K562 (cell line): ENCODE measurements at regions not wholly inside any gene's neighbourhood (a gene's known extent, or its start where the extent isn't known, plus 50 kb on each side); places are given as distances from the start of the nearest gene placed in this dataset.

Experiments used
- GABPA ChIP-seq: fragments of 200-800 bp; sonication (Bioruptor generic); conservative IDR thresholded peaks from 2 replicates; pipeline ENCODE4 v1.6.1; 2016; ENCODE audit warnings: low read depth, missing genetic modification characterization, missing compliant biosample characterization
- HDAC3 ChIP-seq: fragments of 450-650 bp; IDR thresholded peaks from 2 replicates; pipeline ENCODE4 v1.6.1; 2018; ENCODE audit warnings: borderline replicate concordance, mild to moderate bottlenecking, moderate library complexity; ENCODE audit not compliant: partially characterized antibody
- HEY1 ChIP-seq: fragments of 250-450 bp; sonication (Bioruptor Pico); IDR thresholded peaks from 2 replicates; pipeline ENCODE4 v1.5.0; 2020; ENCODE audit warnings: mild to moderate bottlenecking, moderate library complexity, borderline replicate concordance
- TRIM24 ChIP-seq, 2 experiments: fragments of 450-650 bp; IDR thresholded peaks; 2 replicates each; pipeline ENCODE4 v1.6.1; 2016
- ZFPM2 ChIP-seq: fragments of 250-450 bp; sonication (Bioruptor Pico); IDR thresholded peaks from 2 replicates; pipeline ENCODE4 v1.5.1; 2022; ENCODE audit warnings: mild to moderate bottlenecking
- ZNF609 ChIP-seq: sonication (generic); formaldehyde crosslinking; IDR thresholded peaks from 2 replicates; pipeline ENCODE4 v1.8.1; 2023; ENCODE audit warnings: missing genetic modification reagents, mild to moderate bottlenecking, borderline replicate concordance
- ZNF766 ChIP-seq: fragments of 200-800 bp; sonication (Bioruptor generic); conservative IDR thresholded peaks from 2 replicates; pipeline ENCODE4 v1.6.1; 2016; ENCODE audit warnings: missing genetic modification characterization, missing compliant biosample characterization
- ZNF780A ChIP-seq: fragments of 250-450 bp; sonication (Bioruptor Pico); IDR thresholded peaks from 2 replicates; pipeline ENCODE4 v1.5.0; 2021; ENCODE audit warnings: mild to moderate bottlenecking
- TF ChIP-seq, protein P1 (sequence below): fragments of 200-600 bp; sonication (generic); IDR thresholded peaks from one replicate; pipeline ENCODE4 v1.6.1; 2012; ENCODE audit warnings: mild to moderate bottlenecking, low read depth, low read length, inconsistent platforms

GRCh38 chr5:161778796-161779195 is 69.1 kb upstream of the GABRA1 start (continued):
- TF ChIP-seq, protein P1, sequence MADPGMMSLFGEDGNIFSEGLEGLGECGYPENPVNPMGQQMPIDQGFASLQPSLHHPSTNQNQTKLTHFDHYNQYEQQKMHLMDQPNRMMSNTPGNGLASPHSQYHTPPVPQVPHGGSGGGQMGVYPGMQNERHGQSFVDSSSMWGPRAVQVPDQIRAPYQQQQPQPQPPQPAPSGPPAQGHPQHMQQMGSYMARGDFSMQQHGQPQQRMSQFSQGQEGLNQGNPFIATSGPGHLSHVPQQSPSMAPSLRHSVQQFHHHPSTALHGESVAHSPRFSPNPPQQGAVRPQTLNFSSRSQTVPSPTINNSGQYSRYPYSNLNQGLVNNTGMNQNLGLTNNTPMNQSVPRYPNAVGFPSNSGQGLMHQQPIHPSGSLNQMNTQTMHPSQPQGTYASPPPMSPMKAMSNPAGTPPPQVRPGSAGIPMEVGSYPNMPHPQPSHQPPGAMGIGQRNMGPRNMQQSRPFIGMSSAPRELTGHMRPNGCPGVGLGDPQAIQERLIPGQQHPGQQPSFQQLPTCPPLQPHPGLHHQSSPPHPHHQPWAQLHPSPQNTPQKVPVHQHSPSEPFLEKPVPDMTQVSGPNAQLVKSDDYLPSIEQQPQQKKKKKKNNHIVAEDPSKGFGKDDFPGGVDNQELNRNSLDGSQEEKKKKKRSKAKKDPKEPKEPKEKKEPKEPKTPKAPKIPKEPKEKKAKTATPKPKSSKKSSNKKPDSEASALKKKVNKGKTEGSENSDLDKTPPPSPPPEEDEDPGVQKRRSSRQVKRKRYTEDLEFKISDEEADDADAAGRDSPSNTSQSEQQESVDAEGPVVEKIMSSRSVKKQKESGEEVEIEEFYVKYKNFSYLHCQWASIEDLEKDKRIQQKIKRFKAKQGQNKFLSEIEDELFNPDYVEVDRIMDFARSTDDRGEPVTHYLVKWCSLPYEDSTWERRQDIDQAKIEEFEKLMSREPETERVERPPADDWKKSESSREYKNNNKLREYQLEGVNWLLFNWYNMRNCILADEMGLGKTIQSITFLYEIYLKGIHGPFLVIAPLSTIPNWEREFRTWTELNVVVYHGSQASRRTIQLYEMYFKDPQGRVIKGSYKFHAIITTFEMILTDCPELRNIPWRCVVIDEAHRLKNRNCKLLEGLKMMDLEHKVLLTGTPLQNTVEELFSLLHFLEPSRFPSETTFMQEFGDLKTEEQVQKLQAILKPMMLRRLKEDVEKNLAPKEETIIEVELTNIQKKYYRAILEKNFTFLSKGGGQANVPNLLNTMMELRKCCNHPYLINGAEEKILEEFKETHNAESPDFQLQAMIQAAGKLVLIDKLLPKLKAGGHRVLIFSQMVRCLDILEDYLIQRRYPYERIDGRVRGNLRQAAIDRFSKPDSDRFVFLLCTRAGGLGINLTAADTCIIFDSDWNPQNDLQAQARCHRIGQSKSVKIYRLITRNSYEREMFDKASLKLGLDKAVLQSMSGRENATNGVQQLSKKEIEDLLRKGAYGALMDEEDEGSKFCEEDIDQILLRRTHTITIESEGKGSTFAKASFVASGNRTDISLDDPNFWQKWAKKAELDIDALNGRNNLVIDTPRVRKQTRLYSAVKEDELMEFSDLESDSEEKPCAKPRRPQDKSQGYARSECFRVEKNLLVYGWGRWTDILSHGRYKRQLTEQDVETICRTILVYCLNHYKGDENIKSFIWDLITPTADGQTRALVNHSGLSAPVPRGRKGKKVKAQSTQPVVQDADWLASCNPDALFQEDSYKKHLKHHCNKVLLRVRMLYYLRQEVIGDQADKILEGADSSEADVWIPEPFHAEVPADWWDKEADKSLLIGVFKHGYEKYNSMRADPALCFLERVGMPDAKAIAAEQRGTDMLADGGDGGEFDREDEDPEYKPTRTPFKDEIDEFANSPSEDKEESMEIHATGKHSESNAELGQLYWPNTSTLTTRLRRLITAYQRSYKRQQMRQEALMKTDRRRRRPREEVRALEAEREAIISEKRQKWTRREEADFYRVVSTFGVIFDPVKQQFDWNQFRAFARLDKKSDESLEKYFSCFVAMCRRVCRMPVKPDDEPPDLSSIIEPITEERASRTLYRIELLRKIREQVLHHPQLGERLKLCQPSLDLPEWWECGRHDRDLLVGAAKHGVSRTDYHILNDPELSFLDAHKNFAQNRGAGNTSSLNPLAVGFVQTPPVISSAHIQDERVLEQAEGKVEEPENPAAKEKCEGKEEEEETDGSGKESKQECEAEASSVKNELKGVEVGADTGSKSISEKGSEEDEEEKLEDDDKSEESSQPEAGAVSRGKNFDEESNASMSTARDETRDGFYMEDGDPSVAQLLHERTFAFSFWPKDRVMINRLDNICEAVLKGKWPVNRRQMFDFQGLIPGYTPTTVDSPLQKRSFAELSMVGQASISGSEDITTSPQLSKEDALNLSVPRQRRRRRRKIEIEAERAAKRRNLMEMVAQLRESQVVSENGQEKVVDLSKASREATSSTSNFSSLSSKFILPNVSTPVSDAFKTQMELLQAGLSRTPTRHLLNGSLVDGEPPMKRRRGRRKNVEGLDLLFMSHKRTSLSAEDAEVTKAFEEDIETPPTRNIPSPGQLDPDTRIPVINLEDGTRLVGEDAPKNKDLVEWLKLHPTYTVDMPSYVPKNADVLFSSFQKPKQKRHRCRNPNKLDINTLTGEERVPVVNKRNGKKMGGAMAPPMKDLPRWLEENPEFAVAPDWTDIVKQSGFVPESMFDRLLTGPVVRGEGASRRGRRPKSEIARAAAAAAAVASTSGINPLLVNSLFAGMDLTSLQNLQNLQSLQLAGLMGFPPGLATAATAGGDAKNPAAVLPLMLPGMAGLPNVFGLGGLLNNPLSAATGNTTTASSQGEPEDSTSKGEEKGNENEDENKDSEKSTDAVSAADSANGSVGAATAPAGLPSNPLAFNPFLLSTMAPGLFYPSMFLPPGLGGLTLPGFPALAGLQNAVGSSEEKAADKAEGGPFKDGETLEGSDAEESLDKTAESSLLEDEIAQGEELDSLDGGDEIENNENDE = no peak
- no peak for TF ChIP-seq ZNF609
- TF ChIP-seq HEY1 (CRISPR knock-in tag) = no peak
- no peak for TF ChIP-seq HDAC3
- no peak for TF ChIP-seq ZNF766 (CRISPR knock-in tag)
- no peak for TF ChIP-seq TRIM24 (IDR thresholded peaks at IDR 0.05)
- TF ChIP-seq ZFPM2 (CRISPR knock-in tag) = no peak
- no peak for TF ChIP-seq ZNF780A (CRISPR knock-in tag)
- no peak for TF ChIP-seq GABPA (tag)
- TF ChIP-seq, all 486 proteins: peak for 0
